Panc1 (cell line): ENCODE measurements at regions not wholly inside any gene's neighbourhood (a gene's known extent, or its start where the extent isn't known, plus 50 kb on each side); places are given as distances from the start of the nearest gene placed in this dataset.

Experiments
- CTCF ChIP-seq: fragments of 450-650 bp; IDR thresholded peaks from 2 replicates; pipeline ENCODE4 v1.5.1; 2017; ENCODE audit warnings: mild to moderate bottlenecking
- POLR2AphosphoS5 ChIP-seq: IDR thresholded peaks from 2 replicates; pipeline ENCODE4 v1.6.1; 2012; ENCODE audit warnings: mild to moderate bottlenecking, low read depth, low read length, moderate library complexity
- REST ChIP-seq, 2 experiments: IDR thresholded peaks; 2 replicates each; pipeline ENCODE4 v1.6.1; 2011 to 2012; ENCODE audit warnings: low read depth in 2 of 2, control low read depth in 1 of 2, low read length in 1 of 2, mild to moderate bottlenecking in 1 of 2, moderate library complexity in 1 of 2; ENCODE audit not compliant: insufficient read depth in 1 of 2
- SIN3A ChIP-seq: IDR thresholded peaks from 2 replicates; pipeline ENCODE4 v1.6.1; 2012; ENCODE audit warnings: low read depth, mild to moderate bottlenecking, low read length, moderate library complexity, borderline replicate concordance; ENCODE audit not compliant: insufficient read depth
- TCF7L2 ChIP-seq: IDR thresholded peaks from 2 replicates; pipeline ENCODE4 v1.6.1; 2011; ENCODE audit warnings: mild to moderate bottlenecking, low read depth, low read length, inconsistent platforms

GRCh38 chr17:36808180-36808661 is 129.1 kb upstream of the LHX1 start:
- TF ChIP-seq CTCF (no peak), REST (IDR thresholded peaks at IDR 0.05; ENCODE audit: insufficient read depth in 1 of 2, low read depth in 2 of 2, low read length in 1 of 2) (no peak), POLR2AphosphoS5 (no peak), TCF7L2 (no peak), SIN3A (no peak)
